C4-2B (cell line): ENCODE measurements at regions not wholly inside any gene's neighbourhood (a gene's known extent, or its start where the extent isn't known, plus 50 kb on each side); places are given as distances from the start of the nearest gene placed in this dataset.
"Not testable (repeated sequence)": the region's sequence is repeated elsewhere in the genome, so short reads cannot be mapped to it uniquely, and the experiment has no call there.

Experiments
- H3K27ac ChIP-seq: fragments of 450-650 bp; 2 replicates; pipeline ENCODE4 v1.5.1; 2017
- ZFX ChIP-seq: fragments of 450-650 bp; IDR thresholded peaks from 2 replicates; pipeline ENCODE4 v1.6.1; 2017
- TF ChIP-seq, protein P1 (sequence below): fragments of 450-650 bp; conservative IDR thresholded peaks from 2 replicates; pipeline ENCODE4 v1.5.1; 2017; ENCODE audit warnings: mild to moderate bottlenecking

DNA sequence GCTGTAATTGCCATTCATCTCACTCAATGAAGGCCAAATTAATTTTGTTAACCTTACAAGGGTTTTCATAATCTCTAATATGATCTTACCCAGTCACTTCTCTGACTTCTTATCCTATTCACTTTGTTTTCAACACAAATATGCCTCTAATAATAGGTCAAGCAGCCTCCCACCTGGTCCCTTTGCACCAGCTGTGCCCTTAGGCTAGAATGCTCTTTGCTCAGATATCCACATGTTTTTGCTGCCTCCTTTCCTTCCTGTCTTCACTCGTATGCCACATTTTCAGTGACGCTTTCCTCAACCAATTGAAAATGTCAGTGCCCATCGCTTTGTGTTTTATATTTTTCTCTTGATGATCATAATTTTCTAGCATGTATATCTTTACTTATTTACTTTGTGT, 106.4 kb upstream of the SYT10 start:
- no peak overlapping the region for H3K27ac ChIP-seq
- TF ChIP-seq, protein P1, sequence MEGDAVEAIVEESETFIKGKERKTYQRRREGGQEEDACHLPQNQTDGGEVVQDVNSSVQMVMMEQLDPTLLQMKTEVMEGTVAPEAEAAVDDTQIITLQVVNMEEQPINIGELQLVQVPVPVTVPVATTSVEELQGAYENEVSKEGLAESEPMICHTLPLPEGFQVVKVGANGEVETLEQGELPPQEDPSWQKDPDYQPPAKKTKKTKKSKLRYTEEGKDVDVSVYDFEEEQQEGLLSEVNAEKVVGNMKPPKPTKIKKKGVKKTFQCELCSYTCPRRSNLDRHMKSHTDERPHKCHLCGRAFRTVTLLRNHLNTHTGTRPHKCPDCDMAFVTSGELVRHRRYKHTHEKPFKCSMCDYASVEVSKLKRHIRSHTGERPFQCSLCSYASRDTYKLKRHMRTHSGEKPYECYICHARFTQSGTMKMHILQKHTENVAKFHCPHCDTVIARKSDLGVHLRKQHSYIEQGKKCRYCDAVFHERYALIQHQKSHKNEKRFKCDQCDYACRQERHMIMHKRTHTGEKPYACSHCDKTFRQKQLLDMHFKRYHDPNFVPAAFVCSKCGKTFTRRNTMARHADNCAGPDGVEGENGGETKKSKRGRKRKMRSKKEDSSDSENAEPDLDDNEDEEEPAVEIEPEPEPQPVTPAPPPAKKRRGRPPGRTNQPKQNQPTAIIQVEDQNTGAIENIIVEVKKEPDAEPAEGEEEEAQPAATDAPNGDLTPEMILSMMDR, result no peak
- no peak for TF ChIP-seq ZFX

DNA sequence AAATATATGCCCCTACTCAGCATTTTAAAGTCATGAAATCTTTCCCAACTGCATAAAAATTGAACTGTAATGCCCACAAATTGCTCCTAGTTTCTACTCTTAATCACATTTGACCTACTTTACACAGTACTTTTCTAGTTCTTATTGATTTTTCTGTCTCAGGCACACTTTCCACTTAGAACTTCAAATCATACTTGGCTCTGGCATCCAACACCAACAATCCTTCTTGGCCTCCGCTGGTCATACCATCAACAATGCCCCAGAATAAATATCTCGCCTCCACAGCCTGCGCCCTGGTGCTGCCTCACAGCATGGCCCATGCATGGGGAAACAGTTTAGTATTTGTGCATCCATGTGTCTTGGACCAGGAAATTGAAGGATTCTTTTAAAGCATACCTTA, 107.5 kb upstream of the SYT10 start:
- H3K27ac ChIP-seq, result no peak overlapping the region
- TF ChIP-seq ZFX, result no peak
- TF ChIP-seq, protein P1, result no peak

DNA sequence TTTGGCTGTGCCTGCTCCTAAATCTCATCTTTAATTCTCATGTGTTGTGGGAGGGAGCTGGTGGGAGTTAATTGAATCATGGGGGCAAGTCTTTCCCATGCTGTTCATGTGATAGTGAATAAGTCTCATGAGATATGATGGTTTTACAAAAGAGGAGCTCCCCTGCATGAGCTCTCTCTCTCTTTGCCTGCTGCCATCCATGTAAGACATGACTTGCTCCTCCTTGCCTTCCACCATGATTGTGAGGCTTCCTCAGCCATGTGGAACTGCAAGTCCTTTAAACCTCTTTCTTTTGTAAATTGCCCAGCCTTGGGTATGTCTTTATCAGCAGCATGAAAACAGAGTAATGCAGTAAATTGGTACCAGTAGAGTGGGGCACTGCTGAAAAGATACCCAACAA, 110.6 kb upstream of the SYT10 start:
- not testable (repeated sequence) for H3K27ac ChIP-seq

DNA sequence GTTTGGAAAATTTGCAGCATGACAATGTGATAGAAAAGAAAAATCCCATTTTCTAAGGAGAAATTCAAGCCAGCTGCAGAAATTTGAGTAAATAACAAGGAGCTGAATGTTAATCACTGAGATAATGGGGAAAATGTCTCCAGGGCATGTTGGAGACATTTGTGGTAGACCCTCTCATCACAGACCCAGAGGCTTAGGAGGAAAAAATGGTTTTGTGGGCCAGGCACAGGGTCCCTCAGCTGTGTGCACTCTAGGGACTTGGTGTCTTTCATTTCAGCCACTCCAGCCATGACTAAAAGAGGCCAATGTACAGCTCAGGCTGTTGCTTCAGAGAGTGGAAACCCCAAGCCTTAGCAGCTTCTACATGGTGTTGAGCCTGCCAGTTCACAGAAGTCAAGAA, 111.4 kb upstream of the SYT10 start:
- H3K27ac ChIP-seq, result no peak overlapping the region
- TF ChIP-seq, protein P1, result no peak
- no peak for TF ChIP-seq ZFX

DNA sequence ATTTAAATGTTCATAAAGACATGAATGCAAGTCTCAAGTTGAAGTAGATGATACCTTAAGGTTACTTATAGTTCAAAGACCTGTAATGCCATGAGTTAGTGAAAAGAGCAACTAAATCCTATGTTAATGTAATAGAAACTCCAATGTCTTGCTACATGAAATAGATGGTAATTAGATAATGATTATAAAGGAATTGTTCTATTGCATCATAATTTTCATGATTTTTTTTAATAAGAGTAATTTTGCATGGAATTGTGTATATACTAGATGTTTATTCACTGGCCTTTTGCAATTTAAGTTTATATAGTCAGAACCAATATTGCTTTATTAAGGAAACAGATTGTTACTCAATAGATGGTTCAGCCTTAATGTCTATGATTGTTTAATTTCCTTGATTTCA, 115.5 kb upstream of the SYT10 start:
- no peak overlapping the region for H3K27ac ChIP-seq
- no peak for TF ChIP-seq ZFX
- TF ChIP-seq, protein P1, result no peak

DNA sequence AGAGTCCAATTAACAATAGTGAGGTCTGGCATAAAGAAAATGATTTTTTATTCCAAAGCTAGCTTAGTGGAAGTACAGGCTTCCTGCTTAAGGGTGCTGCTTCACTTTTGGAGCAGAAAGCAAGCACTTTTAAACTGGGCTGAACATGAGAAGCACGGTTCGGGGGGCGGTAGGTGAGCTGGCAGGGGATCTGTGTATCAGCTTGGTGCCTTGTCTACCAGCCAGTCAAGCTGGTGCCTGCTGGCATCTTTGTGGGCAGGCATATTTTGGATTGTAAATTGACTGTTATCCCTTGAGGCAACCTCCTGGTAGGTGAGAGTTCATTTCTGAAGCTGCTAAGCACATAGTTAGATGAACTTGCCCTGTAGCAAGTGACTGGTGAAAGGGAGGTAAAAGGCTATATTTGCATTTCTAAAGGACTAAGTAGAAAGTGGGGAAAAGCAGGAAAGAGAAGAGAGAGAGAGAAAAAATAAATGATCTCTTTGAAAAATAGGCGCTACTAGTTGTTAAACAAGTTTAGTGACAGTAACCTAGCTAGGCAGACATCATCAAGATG, 121.1 kb upstream of the SYT10 start:
- TF ChIP-seq, protein P1, result no peak
- TF ChIP-seq ZFX, result no peak
- no peak overlapping the region for H3K27ac ChIP-seq

DNA sequence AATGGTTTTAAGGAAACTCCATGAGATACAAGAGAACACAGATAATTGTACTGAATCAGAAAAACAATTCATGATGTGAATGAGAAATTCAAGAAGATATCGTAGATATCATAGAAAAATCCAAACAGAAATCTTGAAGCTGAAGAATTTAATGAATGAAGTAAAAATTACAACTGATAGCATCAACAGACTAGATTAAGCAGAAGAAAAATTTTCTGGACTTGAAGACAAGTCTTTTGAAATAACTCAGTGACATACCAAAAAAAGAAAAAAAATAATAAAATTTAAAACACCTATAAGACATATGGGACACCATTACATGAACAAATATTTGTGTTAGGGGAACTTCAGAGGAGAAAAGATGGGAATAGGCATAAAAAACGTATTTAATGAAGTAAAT, 122.8 kb upstream of the SYT10 start:
- H3K27ac ChIP-seq, result no peak overlapping the region
- no peak for TF ChIP-seq ZFX
- TF ChIP-seq, protein P1, result no peak

DNA sequence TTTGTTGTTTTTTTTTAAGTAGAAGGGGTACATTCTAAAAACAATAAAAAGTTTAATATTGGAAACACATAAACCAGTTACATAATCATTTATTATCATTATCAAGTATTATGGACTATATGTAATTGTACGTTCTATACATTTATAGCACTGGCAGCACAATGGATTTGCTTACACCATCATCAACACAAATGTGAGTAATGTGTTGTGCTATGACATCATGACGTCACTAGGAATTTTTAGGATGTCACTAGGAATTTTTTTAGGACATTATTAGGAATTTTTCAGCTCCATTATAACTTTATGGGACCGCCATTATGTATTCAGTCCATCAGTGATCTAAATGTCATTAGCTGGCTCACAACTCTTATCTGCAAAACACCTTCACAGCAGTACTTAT, 126.8 kb upstream of the SYT10 start:
- TF ChIP-seq, protein P1, result no peak
- TF ChIP-seq ZFX, result no peak

More for the DNA sequence above, 126.8 kb upstream of the SYT10 start:
- H3K27ac ChIP-seq, result no peak overlapping the region
